C4-2B (cell line): ENCODE measurements at regions not wholly inside any gene's neighbourhood (a gene's known extent, or its start where the extent isn't known, plus 50 kb on each side); places are given as distances from the start of the nearest gene placed in this dataset.

Experiments used
- CTCF ChIP-seq: fragments of 450-650 bp; conservative IDR thresholded peaks from 2 replicates; pipeline ENCODE4 v1.5.1; 2017; ENCODE audit warnings: mild to moderate bottlenecking
- ZFX ChIP-seq: fragments of 450-650 bp; IDR thresholded peaks from 2 replicates; pipeline ENCODE4 v1.6.1; 2017

- TF ChIP-seq CTCF (no peak), ZFX (no peak)
These were observed 126.3 kb upstream of the DPYD start for GRCh38 chr1:98047171-98047570.
